IMR-90 (cell line): ENCODE measurements at regions not wholly inside any gene's neighbourhood (a gene's known extent, or its start where the extent isn't known, plus 50 kb on each side); places are given as distances from the start of the nearest gene placed in this dataset.

Experiments used
- CTCF ChIP-seq: conservative IDR thresholded peaks from 2 replicates; pipeline ENCODE4 v1.5.1; 2012; ENCODE audit warnings: mild to moderate bottlenecking, low read depth, low read length, improper control_type of control experiment
- POLR2A ChIP-seq: IDR thresholded peaks from 2 replicates; pipeline ENCODE4 v1.6.1; 2012; ENCODE audit warnings: mild to moderate bottlenecking, low read depth, low read length
- RAD21 ChIP-seq: IDR thresholded peaks from 2 replicates; pipeline ENCODE4 v1.6.1; 2012; ENCODE audit warnings: low read length, improper control_type of control experiment

GRCh38 chr5:99378443-99378842 is 449.6 kb upstream of the CHD1 start:
- TF ChIP-seq CTCF: no peak
- no peak for TF ChIP-seq RAD21
- TF ChIP-seq POLR2A: no peak
